ENCODE measurements at regions not wholly inside any gene's neighbourhood (a gene's known extent, or its start where the extent isn't known, plus 50 kb on each side); places are given as distances from the start of the nearest gene placed in this dataset.

GRCh38 chr11:64457416-64458010 lies 98.2 kb upstream of the SLC22A11 start:
- DNase-seq (ENCODE audit: low spot score) = no peak

GRCh38 chr11:64458997-64459396 lies 96.7 kb upstream of the SLC22A11 start:
- DNase-seq (ENCODE audit: low spot score) = no peak

- DNase-seq (ENCODE audit: low spot score) = no peak
Measured at GRCh38 chr11:64459609-64460008, 96.1 kb upstream of the SLC22A11 start.

- DNase-seq (ENCODE audit: low spot score) = no peak
Measured at GRCh38 chr11:64461081-64461480, 94.7 kb upstream of the SLC22A11 start.

GRCh38 chr11:64466115-64466718 lies 89.5 kb upstream of the SLC22A11 start:
- no peak for DNase-seq (ENCODE audit: low spot score)

- no peak for DNase-seq (ENCODE audit: low spot score)
Measured at GRCh38 chr11:64469288-64469687, 86.5 kb upstream of the SLC22A11 start.

- DNase-seq (ENCODE audit: low spot score) = no peak
Measured at GRCh38 chr11:64472593-64473455, 82.9 kb upstream of the SLC22A11 start.

GRCh38 chr11:64474680-64475079 lies 81.1 kb upstream of the SLC22A11 start:
- no peak for DNase-seq (ENCODE audit: low spot score)

GRCh38 chr11:64475145-64475544 lies 80.6 kb upstream of the SLC22A11 start:
- no peak for DNase-seq (ENCODE audit: low spot score)

- no peak for DNase-seq (ENCODE audit: low spot score)
Measured at GRCh38 chr11:64476881-64477280, 78.9 kb upstream of the SLC22A11 start.

GRCh38 chr11:64477675-64478074 lies 78.1 kb upstream of the SLC22A11 start:
- no peak for DNase-seq (ENCODE audit: low spot score)

- no peak for DNase-seq (ENCODE audit: low spot score)
Measured at GRCh38 chr11:64482588-64482987, 73.2 kb upstream of the SLC22A11 start.

- no peak for DNase-seq (ENCODE audit: low spot score)
Measured at GRCh38 chr11:64484191-64485022, 71.3 kb upstream of the SLC22A11 start.

GRCh38 chr11:64485074-64485473 lies 70.7 kb upstream of the SLC22A11 start:
- DNase-seq (ENCODE audit: low spot score) = no peak

GRCh38 chr11:64489831-64490441 lies 65.8 kb upstream of the SLC22A11 start:
- peak; percentile 83 for DNase-seq (ENCODE audit: low spot score)

- DNase-seq (ENCODE audit: low spot score) = no peak
Measured at GRCh38 chr11:64490562-64491216, 65.1 kb upstream of the SLC22A11 start.

- no peak for DNase-seq (ENCODE audit: low spot score)
Measured at GRCh38 chr11:64492561-64492960, 63.2 kb upstream of the SLC22A11 start.

GRCh38 chr11:64498136-64498535 lies 57.6 kb upstream of the SLC22A11 start:
- no peak for DNase-seq (ENCODE audit: low spot score)

GRCh38 chr11:64499261-64500004 lies 56.3 kb upstream of the SLC22A11 start:
- no peak for DNase-seq (ENCODE audit: low spot score)

- no peak for DNase-seq (ENCODE audit: low spot score)
Measured at GRCh38 chr11:64500176-64501013, 55.3 kb upstream of the SLC22A11 start.
